H1 (cell line): ENCODE measurements at regions not wholly inside any gene's neighbourhood (a gene's known extent, or its start where the extent isn't known, plus 50 kb on each side); places are given as distances from the start of the nearest gene placed in this dataset.

Experiments
- KDM5A ChIP-seq: fragments of 200-600 bp; IDR thresholded peaks from 2 replicates; pipeline ENCODE4 v1.7.1; 2012; ENCODE audit warnings: mild to moderate bottlenecking, low read length, inconsistent platforms, mixed read lengths
- PHF8 ChIP-seq: fragments of 200-600 bp; sonication (generic); conservative IDR thresholded peaks from 2 replicates; pipeline ENCODE4 v1.7.1; 2012; ENCODE audit warnings: low read depth, mild to moderate bottlenecking, inconsistent platforms, low read length, moderate library complexity
- RAD21 ChIP-seq, 2 experiments: IDR thresholded peaks in 1 of 2; conservative IDR thresholded peaks in 1 of 2; 2 replicates each; pipeline ENCODE4 v1.6.1; 2011; ENCODE audit warnings: low read depth in 2 of 2, low read length in 2 of 2, improper control_type of control experiment in 1 of 2, inconsistent platforms in 1 of 2, mild to moderate bottlenecking in 1 of 2, moderate library complexity in 1 of 2
- SP2 ChIP-seq: IDR thresholded peaks from 2 replicates; pipeline ENCODE4 v1.6.1; 2012; ENCODE audit warnings: mild to moderate bottlenecking, low read length, inconsistent platforms
- SUZ12 ChIP-seq: fragments of 200-600 bp; sonication (generic); IDR thresholded peaks from 2 replicates; pipeline ENCODE4 v1.6.1; 2012; ENCODE audit warnings: mild to moderate bottlenecking, inconsistent platforms, low read length, moderate library complexity, mixed read lengths

- TF ChIP-seq PHF8 (no peak), KDM5A (no peak), SP2 (no peak), SUZ12 (no peak), RAD21 (IDR thresholded peaks at IDR 0.05 in 1 of 2, conservative IDR thresholded peaks at IDR 0.05 in 1 of 2; ENCODE audit: low read depth in 2 of 2, low read length in 2 of 2) (no peak)
Observed at GRCh38 chr4:189081826-189082225, 858.8 kb upstream of the FRG1 start (continued).
